ENCODE measurements at regions not wholly inside any gene's neighbourhood (a gene's known extent, or its start where the extent isn't known, plus 50 kb on each side); places are given as distances from the start of the nearest gene placed in this dataset.
"Not testable (repeated sequence)": the region's sequence is repeated elsewhere in the genome, so short reads cannot be mapped to it uniquely, and the experiment has no call there.

DNA sequence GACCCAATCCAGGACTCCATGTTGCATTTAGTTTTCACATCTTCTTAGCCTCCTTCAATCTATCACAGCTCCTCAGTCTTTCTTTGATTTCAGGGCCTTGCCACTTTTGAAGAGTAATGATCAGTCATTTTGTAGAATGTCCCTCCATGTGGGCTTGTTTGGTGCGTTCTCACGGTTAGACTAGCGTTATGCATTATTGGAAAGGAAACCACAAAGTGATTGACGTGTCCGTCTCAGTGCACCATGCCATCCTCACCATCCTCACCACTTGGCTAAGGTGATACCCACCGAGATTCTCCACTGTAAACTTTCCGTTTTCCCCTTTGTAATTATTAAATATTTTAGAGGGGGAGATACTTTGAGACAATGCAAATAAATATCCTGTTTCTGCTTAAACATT is 59.6 kb upstream of the OLIG2 start:
- H3K9me3 ChIP-seq (replicated peaks) = no peaks in the 10 kb centered on the region
- H3K4me1 ChIP-seq = no peaks in the 10 kb centered on the region
- H3K4me3 ChIP-seq = no peak overlapping the region
- no peaks in the 10 kb centered on the region for H3K36me3 ChIP-seq
- 0 out of 2 replicates have a peak, but pooled peaks cover 7% of the 10 kb centered on the region for H3K27me3 ChIP-seq
- H3K27ac ChIP-seq = no peak overlapping the region
- no peak for DNase-seq

DNA sequence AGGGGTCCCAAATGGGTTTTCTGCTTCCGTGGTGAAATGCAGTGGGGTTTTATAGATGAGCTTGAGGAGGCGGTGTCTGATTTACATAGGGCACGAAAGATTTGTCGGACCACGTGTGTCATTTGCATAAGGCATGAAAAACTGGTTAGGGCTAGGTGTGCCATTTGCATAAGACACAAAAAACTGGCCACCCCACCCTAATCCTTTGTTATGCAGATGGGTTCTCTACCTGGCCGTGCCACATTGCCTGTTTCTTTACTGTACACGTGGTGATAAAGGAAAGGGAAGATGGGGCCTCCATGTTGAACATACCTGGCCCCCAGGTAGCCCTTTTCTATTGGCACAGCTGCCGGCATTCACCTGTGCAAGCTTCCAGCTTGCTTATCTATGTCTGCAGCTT is 57.6 kb upstream of the OLIG2 start:
- H3K36me3 ChIP-seq; H3K4me3 ChIP-seq; H3K27me3 ChIP-seq; H3K9me3 ChIP-seq (replicated peaks); DNase-seq; H3K4me1 ChIP-seq; H3K27ac ChIP-seq: not testable (repeated sequence)

DNA sequence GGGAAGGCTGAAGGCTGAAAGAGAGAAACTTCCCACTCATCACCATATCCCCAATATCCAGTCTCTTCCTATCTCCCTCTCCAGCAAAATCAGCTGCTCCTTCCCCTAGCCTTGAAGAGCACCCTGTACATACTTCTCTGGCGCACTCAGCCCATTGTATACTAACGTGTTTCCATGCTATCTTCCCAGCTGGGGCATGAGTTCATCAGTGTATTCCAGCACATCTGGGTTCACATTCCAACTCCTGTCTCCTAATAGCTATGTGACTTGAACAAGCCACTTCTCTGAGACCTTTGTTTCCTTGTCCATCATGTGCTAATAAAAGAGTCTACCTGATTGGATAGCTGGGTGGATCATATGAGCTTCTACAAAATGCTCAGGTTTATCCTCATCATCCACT is 51.1 kb upstream of the OLIG2 start:
- H3K27me3 ChIP-seq = peaks cover 10% of the 10 kb centered on the region; the same call in 1 of the 2 replicates
- no peak overlapping the region for H3K27ac ChIP-seq
- H3K36me3 ChIP-seq = no peaks in the 10 kb centered on the region
- no peak for DNase-seq
- no peaks in the 10 kb centered on the region for H3K4me1 ChIP-seq
- H3K9me3 ChIP-seq (replicated peaks) = no peaks in the 10 kb centered on the region
- H3K4me3 ChIP-seq = no peak overlapping the region

DNA sequence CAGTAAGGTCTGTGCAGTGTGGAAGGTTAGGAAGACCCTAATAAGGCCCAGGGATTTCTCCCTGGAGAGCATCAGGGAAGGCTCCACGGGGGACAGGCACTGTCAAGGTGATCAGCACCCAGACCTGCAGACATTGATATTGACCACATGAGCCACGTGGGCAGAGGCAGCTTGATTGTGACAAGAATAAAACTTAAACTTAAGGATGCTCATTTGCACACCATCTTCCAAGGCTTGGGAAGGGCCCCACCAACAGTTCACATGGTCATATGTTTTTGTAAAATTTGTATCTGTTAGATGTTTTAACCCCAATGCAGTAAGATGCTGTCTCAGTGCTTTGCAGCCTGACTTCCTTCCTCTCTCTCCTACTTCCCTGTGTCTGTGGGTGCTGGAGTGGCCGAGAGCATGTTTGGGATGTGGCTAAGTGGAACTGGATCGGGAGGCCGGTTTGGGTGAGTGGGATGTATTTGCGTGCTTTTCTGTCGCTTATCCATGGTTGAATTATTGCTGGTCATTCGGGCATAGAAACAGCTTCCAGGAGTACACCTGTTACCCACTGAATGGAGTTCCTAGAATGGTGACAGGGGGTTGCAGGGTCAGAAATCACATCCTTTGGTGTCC is 49.8 kb upstream of the OLIG2 start:
- H3K4me3 ChIP-seq = no peak overlapping the region
- H3K27me3 ChIP-seq = peaks cover 8% of the 10 kb centered on the region; the same call in 1 of the 2 replicates
- no peaks in the 10 kb centered on the region for H3K4me1 ChIP-seq

More for the DNA sequence above, 49.8 kb upstream of the OLIG2 start:
- Histone ChIP-seq H3K9me3 (replicated peaks) (no peaks in the 10 kb centered on the region), H3K27ac (no peak overlapping the region), H3K36me3 (no peaks in the 10 kb centered on the region)
- no peak for DNase-seq

Measured in SJCRH30 (cell line).